ENCODE measurements at regions not wholly inside any gene's neighbourhood (a gene's known extent, or its start where the extent isn't known, plus 50 kb on each side); places are given as distances from the start of the nearest gene placed in this dataset.

DNA sequence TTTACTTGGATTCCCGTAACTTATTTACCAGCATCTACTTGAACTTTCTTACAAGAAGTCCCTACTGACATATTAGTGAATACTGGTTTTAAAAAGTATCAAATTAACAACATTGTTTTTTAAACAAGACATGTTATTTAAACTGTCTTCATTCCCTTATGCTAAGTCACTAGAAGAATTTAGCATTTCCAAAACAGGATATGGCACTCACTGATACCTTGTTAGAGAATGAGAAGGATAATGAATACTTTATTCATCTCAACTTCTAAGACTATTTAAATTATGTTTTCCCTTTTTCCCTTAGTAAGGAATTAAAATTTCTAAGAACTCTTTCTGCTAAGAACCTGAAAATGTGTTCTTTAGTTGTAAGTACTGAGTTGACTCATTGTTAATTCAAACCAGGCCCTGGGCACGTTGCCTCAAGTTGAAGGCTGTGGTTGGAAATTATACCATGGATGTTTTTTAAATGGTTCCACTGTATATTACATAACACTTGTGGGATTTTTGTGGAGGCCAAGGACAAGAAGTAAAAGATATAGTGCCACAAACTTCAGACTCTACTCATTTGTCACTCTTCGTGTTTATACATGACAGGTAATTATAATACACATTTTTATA lies 219.0 kb upstream of the EDIL3 start:
- TF ChIP-seq POLR2AphosphoS5 (IDR thresholded peaks at IDR 0.05; ENCODE audit: borderline replicate concordance, low read depth, low read length), result peak; percentile 31; the same call in 1 of the 2 replicates
- no peak for TF ChIP-seq EZH2 (IDR thresholded peaks at IDR 0.05)
